ENCODE measurements at regions not wholly inside any gene's neighbourhood (a gene's known extent, or its start where the extent isn't known, plus 50 kb on each side); places are given as distances from the start of the nearest gene placed in this dataset.

- peak; percentile 12 to 44 for DNase-seq
These were observed 81.5 kb downstream of the NDUFS5 start for GRCh38 chr1:39107341-39108290.

- DNase-seq: no peak
These were observed 83.5 kb downstream of the NDUFS5 start for GRCh38 chr1:39109644-39110043.

- no peak for DNase-seq
These were observed 84.2 kb downstream of the NDUFS5 start for GRCh38 chr1:39110325-39110851.

GRCh38 chr1:39110882-39111281 lies 84.7 kb downstream of the NDUFS5 start:
- DNase-seq: no peak

GRCh38 chr1:39113109-39113743 lies 87.1 kb downstream of the NDUFS5 start:
- DNase-seq: no peak

DNA sequence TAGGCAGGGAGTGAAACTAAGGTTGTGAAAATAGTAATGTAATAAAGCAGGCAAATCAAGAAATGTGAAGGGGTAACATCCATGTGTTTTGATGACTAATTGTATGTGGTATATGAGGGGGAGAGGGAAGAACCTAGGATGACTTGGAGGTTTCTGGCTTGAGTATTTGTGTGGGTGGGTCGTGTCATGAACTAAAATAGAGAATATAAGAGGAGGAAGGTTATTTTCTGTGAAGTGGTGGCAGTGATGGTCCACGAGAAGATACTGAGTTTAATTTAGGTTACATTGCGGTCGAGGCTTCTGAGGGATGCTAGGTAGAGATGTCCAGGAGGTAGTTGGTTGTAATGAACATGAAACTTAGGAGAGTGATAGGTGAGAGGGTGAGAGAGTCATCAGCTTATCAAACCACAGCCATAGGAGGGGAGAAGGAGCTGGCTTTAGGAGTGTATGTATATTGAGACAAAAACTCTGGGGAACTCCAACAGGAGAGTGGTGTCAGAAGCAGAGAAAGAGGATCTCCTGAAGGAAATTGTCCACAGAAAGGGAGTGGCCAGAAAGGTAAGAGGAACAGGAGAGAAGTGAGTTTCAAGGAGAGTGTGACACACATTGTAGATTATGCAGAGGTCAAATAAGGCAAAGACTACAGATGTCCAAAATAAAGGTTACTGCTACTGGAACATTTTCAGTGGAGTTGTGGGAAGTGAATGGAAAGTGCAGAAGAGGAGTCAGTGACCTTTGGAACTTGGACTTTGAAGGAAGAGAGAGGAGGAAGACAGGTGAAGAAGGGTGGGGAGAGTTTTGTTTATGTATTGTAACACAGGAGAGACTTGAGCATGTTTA lies 89.0 kb upstream of the MACF1 start:
- no peak for DNase-seq

- DNase-seq: no peak
These were observed 88.3 kb upstream of the MACF1 start for GRCh38 chr1:39116116-39116607.

DNA sequence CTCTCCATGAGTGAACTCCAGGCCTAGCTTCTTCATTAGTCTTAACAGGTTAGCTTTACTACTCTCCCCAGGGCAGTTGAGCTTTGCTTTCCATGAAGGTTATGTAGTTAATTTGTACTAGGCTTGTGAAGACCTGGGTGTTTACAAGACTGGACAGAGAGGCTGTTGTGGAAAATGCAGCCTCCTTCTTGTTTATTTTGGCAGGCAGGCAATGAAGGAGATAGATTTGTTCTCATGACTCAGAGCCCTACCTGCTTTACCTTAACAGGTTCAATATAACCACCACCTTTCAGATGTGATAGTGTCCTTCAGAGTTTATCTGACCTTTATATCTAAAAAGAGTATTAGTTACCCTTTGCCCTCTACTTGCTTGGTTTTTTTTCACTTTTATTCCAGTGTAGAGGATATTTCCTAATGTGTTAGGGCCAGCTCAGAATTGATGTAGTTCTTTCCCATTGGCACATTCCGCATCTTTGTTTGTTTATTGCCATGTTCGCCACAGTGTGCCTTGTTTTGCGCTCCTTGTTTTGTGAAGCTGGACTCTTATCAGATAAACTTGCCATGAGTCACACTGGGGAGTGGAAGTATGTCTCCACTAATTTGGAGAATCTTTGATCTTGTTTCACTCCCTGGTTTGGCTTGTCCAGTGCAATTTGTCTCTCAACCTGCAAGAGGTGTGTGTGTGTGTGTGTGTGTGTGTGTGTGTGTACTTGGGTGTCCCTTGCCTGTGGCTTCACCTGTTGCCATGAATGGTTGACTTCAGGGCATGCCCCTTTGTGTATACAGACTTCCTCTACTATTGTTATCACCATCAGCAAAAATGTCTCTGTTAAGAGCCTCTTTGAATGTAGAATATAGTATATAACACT lies 87.4 kb upstream of the MACF1 start:
- DNase-seq: no peak

DNA sequence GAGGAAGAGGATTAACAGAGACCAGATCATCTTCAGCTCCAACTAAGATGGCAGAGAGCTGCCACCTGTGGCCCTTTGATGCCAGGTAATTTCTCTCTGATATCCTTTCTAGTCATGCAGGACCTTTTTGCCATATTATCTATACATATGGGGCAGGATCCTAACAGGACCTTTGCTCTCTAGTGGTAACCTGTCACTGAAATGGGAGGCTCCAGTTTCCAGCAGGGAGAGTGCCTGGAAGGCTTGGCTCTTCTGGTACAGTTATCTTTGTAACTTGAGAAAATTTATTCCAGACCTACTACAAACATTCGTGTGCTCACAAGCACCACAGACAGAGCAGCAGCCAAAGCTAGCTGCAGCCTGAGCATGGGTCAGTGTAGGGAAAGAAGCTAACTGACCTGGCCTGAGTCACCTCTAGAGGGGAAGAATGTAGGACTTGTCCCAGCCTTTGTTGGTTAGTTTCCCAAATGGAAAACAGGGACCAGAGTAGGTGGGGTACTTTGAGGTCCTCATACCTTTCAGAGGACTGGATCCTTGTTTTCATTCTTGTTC lies 86.5 kb upstream of the MACF1 start:
- no peak for DNase-seq

DNA sequence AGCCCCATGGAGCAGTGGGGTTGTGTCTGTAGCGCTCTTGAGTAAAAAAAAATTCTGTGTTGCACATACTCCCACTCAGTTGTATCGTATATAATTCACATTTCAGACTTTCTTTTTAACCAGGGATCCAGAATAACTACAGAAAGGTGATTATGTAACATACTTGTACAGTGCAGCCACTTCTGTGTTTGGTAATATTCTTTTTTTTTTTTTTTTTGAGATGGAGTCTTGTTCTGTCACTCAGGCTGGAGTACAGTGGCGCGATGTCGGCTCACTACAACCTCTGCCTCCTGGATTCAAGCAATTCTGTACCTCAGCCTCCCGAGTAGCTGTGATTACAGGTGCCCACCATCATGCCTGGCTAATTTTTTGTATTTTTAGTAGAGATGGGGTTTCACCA lies 82.4 kb upstream of the MACF1 start:
- no peak for DNase-seq

- DNase-seq: no peak
These were observed 80.2 kb upstream of the MACF1 start for GRCh38 chr1:39124282-39124681.

- DNase-seq: no peak
These were observed 77.0 kb upstream of the MACF1 start for GRCh38 chr1:39127513-39127912.

DNA sequence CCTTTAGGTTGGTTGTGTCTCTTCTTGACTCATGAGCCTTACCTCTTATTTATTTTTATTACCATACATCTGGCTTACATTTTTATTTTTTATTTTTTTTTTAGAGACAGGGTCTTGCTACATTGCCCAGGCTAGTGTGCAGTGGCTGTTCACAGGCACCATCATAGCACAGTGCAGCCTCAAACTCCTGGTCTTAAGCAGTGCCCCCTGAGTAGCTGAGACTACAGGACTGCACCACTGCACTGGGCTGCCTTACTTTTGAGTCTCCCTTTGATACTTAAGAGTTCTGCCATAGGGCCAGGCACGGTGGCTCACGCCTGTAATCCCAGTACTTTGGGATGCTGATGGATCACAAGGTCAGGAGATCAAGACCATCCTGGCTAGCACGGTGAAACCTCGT lies 76.4 kb upstream of the MACF1 start:
- no peak for DNase-seq

DNA sequence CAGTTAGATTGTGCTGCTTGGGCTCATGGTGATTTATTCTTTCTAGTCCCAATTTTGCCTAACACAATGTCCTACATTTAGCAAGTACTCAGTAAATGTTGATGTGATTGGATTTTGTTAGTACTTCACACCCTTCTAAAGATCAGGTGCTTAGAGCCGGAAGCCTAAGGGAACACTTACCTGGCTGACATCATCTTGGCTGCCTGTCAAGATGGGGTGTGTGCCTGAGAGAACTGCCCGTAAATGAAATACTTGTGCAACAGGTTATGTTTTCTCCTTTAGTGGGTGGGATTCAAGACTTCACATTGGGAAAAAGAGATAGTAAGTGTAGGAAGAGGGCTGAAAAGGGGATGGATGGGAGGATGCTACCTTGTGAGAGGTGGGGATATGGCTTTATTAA lies 75.5 kb upstream of the MACF1 start:
- DNase-seq: no peak

DNA sequence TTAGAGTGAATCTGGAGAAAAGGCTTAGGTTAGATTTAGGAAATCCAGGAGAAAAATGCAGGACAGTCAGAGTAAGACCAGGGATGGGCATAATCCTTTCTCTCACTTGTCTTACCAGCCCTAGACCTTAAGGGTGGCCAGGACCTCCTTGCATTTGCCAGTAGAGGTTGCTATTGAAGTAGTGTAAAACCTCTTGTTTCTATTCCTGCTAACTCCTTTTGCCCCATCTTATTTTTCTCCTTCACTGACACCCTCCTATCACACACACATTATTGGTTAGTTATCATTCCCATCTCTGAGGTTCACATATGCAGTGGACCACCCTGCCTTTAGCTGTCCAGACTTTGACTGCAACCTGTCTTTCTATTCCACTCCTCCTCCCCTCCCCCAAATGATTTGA lies 75.0 kb upstream of the MACF1 start:
- no peak for DNase-seq

DNA sequence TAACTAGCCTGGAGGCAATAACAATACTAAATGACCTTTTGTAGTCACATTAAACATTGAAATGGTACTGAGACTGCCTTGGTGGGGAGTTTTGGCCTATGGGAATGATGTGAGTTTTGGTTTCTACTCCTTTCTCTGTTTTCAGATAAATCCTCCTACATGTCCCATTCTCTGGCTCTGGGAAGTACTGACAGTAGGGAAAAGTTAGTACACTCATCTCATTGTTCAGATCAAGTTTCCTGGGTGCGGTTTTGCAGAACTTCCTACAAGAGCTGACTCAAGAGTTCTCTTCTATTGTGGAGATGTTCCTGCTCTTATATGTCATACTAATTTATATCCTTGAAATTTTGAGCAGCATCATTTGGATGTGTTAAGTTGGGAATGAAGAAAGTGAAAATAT lies 74.2 kb upstream of the MACF1 start:
- no peak for DNase-seq

GRCh38 chr1:39131940-39132339 lies 72.6 kb upstream of the MACF1 start:
- DNase-seq: no peak

DNA sequence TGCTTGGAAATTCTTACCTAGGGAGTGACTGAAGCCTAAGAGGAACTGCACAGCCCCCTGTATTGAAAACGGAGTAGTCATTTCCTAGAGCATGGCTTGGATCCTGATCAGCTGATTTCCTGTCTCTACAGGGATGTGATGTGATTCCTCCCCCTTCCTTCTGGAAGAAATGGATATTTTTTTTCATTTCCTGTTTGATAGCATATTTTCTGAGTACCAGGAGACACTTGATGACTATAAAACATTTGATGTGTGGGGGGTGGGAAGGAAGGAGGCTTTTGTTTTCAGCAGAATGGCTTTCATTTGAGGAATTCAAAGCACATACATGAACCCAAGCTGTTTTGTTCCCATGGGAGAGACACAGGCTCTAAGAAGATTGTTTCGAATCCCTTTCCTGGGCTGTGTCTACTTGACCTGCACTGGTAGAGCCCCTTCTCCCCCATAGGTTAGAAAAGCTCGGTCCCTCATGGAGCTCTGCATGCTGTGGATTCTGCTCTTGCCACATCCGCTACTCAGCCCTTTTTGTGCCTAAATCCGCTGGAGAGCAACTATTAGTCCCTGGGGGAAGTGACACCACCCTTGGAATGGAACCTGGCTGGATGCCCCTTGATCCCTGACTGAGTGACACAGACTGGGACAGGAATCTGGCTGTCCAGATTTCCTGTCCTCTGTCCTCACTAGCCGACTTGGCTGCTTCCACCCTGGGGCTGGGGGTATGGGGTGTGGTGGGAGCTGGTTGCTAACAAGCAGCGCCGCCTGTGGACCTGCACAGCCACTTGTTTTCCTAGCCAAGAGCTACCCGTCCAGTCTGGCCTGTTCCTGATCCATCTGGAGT lies 71.8 kb upstream of the MACF1 start:
- DNase-seq: peak in 1 of 2 donors; percentile 19

DNA sequence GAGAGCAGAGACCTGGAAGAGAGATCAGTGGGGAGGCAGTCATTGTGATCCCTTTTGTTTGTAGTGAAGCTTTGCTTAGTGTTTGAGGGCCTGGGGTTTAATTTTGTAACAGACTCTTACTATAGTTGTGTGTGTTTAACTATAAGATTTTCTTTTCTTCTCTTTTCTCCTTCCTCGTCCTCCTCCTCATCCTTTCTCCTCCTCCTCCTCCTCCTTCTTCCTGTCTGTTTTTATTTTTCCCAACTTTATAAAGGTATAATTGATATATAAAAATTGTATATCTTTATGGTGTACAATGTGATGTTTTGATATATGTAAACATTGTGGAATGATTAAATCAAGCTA lies 71.2 kb upstream of the MACF1 start:
- no peak for DNase-seq

GRCh38 chr1:39134768-39135333 lies 69.6 kb upstream of the MACF1 start:
- DNase-seq: no peak

Data from hippocampal formation (tissue), 2 donors.